ENCODE measurements at regions not wholly inside any gene's neighbourhood (a gene's known extent, or its start where the extent isn't known, plus 50 kb on each side); places are given as distances from the start of the nearest gene placed in this dataset.
"Not testable (repeated sequence)": the region's sequence is repeated elsewhere in the genome, so short reads cannot be mapped to it uniquely, and the experiment has no call there.

- in situ Hi-C loops (cut with MboI; ENCODE audit: low sequenced_read_pairs) = no loop called here
Observed at GRCh38 chr2:175832866-175833265, 169.2 kb downstream of the LNPK start.

DNA sequence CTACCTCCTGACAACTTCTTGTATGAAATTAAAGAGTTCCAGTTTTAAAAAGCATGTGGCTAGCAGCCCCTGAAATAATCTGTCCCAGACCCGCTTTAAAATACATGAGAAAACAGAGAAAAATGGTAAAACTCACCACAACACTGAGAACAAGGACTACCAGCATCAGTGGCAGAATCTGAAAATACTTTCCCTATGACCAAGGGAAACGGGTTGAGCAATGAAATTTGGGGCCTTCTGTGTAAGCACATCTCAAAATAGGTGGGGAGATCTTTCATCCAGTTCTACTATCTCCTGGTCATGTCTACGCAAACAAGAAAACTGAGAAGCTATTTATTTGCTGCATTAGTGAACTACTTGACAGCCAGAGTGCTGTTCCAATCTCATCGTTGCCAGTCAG is 172.3 kb downstream of the LNPK start:
- in situ Hi-C loops (cut with MboI; ENCODE audit: low sequenced_read_pairs) = no loop called here

DNA sequence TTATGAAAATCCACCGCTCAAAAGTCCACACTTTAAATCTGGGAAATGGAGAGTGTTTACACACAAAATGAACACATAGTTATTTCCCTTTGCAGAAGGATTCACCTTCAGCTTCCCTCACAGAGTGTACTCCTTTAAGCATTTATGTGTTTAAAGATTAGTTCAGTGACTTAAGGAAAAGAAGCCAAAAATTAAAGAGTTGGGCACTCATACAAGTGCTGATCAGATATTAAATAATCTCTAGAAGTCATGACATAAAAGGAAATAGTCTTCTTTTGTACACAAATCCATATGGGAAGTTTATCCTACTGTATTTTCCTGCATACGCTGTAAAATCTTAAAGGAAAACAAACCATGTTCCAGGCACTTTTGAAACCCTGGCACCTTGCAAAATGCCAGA is 174.2 kb downstream of the LNPK start:
- in situ Hi-C loops (cut with MboI; ENCODE audit: low sequenced_read_pairs) = no loop called here

DNA sequence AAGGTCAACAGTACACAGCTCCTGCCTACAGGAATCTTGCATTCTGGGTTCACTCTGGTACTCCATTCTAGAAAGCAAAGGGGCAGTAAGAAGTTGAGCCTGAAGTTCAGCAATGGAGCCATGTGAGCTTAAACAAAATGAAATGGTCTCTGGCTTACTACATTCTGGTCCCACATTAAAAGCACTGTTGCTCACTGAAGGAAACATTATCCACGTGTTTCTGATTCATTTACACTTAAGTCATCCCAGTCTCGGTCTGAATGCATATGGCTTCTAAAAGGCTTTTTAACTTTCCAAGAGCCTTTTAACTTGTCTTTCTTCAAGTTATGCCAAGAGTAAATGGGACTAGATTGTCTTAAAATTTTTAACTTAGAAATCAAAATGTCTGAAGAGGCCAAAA is 177.8 kb downstream of the LNPK start:
- in situ Hi-C loops (cut with MboI; ENCODE audit: low sequenced_read_pairs) = no loop called here

DNA sequence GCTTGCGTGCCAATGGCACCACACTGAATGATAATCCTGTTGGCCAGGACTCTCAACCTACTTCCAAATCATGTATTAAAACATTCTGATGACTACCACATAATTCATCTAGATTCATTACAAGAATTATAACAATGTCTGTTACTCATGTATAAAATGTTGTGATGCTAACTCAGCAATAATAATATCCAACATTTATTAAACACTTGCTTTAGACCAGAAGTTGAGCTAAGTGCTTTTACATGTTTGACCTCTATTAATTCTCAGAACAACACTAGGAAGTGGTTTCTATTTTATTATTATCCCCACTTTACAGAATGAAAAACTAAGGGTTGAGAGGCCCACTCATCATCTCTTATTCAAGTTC is 178.4 kb downstream of the LNPK start:
- in situ Hi-C loops (cut with MboI; ENCODE audit: low sequenced_read_pairs) = no loop called here

- in situ Hi-C loops (cut with MboI; ENCODE audit: low sequenced_read_pairs) = no loop called here
Observed at GRCh38 chr2:175823002-175823706, 178.9 kb downstream of the LNPK start.

DNA sequence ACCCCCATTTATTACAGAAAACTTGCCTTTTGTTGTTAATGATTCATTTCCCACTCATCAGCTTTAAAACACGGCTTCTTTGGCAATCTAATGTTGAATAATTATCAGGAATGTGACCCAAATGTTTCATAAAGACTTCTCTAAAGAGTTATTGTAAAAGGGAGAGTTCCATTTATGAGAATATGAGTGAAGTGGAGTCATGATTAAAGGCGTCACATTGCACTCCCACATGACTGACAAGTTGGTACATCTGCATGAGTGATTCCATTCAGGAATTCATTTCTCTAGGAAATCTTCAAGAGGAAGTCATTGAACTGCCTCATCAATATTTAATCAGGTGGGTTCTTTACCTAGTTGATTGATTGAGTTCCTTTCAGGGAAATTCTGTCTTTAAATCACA is 184.8 kb downstream of the LNPK start:
- in situ Hi-C loops (cut with MboI; ENCODE audit: low sequenced_read_pairs) = no loop called here

DNA sequence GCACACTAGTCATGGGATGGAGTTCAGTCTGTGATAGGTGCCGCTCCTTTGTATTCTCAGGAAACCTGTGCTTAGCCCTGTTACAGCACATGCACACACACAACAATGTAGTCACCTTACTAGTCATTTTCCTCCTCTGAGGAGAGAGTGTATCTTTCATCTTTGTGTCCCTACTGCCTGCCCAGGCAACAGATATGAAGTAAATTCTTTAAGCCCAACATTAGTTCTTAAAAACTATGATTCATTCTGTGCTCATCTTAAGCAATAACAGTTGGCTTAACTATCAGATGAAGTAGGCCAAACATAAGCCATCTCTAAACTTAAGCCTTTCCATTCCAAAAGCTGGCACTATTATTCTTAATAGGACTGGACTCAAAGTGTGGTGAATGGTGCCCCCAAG is 186.5 kb downstream of the LNPK start:
- in situ Hi-C loops (cut with MboI; ENCODE audit: low sequenced_read_pairs) = no loop called here

DNA sequence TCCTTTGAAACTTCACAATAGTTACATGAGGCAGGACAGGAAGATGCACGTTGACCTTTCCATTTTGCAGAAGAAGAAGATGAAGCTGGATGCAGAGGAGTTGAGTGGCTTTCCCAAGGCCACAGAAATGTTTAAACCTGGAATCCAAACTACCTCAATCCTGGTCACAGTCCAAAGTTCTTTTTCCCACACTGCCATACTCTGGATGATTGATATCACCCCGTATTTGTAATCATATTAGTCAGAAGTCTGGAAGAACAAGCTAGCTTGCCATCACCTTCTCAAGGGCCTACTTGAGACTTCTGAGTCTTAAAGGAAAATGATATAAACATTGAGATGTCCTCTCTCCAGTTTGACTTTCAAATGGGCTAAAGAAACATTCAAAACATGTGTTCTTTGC is 190.1 kb downstream of the LNPK start:
- in situ Hi-C loops (cut with MboI; ENCODE audit: low sequenced_read_pairs) = no loop called here

- in situ Hi-C loops (cut with MboI; ENCODE audit: low sequenced_read_pairs) = no loop called here
Observed at GRCh38 chr2:175808858-175809257, 193.2 kb downstream of the LNPK start.

DNA sequence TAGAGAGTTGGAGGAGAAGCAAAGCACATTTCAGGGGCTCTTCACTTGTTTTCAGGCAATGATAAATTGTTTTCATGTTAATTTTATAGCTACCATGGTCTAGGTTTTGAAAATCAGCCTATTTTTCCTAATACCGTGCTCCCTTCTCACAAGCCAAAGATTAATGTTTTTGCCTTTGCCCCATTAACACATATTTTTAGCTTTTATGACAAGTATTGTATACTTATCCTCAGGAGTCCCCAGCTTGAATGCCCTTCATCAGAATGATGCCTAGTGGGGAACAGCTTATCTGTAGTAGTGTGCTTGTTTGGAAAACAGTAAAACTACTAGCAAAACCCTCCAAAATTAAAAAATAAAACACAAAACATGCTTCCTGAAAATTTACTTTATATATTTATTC is 194.0 kb downstream of the LNPK start:
- in situ Hi-C loops (cut with MboI; ENCODE audit: low sequenced_read_pairs) = no loop called here

DNA sequence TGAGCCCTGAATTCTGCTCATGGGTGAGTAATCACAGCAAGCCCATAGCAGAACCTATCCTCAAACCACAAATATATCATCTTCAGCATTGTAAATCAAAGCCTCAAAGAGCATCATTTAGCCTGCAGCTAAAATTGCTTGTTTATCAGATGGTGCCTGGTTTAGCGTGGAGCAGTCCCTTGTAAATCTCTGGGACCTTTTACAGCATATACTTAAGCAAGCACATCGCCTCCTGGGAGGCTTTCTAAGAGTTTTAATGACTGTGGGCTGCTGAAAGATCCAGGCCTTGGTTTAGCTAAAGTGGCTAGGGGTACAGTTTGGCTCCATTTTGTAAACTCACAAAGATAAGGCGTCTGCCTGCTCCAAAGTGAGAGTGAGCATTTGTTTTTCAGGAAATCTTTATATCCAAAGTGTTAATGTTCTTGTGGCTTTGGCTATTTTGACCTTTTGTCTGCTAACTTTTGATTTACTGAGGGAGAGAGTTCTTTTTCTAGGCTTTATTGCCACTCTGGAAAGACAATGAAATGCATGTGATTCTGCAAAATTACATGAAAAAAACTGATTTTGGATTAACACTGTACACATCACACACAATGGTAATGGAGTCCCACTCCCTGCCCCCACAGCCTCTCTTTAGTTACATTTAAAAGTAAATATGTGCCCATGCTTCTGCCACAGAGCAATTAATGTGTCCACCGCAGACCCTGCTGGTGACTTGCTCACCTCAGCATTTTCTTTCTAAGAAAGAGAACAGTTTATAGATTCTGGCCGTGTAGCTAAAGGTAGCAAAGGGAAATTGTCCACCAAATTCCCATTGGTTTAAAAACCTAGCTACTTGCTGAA is 194.8 kb downstream of the LNPK start:
- in situ Hi-C loops (cut with MboI; ENCODE audit: low sequenced_read_pairs) = no loop called here

DNA sequence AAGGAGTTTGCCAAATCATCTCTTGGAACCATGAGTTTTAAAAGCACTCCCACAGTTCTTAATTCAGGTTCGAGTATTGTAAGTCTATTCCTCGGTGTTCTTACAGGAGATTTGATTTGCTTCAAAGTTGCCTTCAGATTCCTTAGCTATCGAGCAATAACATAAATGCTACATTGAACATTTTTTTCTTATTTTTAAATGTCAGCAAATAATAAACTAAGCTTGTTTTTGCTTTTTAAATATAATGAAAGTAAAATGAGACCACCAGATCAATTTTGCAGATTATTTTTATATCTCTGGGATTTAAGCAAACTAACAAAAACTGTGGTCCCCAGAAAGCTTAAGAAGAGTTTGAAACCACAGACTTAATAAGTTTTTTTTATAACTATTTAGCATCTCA is 195.5 kb downstream of the LNPK start:
- in situ Hi-C loops (cut with MboI; ENCODE audit: low sequenced_read_pairs) = no loop called here

- in situ Hi-C loops (cut with MboI; ENCODE audit: low sequenced_read_pairs) = no loop called here
Observed at GRCh38 chr2:175806125-175806490, 196.0 kb downstream of the LNPK start.

DNA sequence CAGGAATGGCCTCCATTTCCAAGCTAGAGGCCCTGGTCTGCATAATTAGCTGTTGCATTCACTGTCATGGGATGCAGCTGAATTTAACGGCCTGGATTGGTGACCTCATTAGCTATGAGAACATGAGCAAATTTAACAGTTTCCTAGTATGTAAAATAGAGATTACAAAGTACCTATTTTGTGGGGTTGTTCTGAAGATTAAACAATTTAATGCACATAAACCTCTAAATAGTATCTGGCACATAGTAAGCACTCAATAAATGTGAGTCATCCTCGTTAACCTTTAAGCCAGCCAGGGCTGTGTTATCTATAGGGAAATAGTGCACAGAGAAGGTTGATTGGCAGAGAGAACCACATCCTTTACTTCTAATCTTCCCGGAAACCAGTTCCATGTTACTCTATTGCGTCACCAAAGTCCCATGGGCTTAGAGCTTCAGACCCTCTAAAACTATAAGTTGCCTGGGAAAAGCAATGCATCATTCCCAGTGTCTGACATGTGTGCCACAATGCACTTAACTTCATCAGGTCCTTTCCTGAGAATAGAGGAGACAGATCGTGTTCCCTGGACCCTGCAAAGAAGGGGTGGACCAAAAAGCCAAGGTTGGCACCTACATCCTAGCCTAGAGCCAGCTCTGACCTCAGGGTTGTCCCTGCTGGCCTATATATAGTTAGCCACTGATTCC is 196.5 kb downstream of the LNPK start:
- in situ Hi-C loops (cut with MboI; ENCODE audit: low sequenced_read_pairs) = no loop called here

- in situ Hi-C loops (cut with MboI; ENCODE audit: low sequenced_read_pairs) = no loop called here
Observed at GRCh38 chr2:175804122-175804521, 197.9 kb downstream of the LNPK start.

DNA sequence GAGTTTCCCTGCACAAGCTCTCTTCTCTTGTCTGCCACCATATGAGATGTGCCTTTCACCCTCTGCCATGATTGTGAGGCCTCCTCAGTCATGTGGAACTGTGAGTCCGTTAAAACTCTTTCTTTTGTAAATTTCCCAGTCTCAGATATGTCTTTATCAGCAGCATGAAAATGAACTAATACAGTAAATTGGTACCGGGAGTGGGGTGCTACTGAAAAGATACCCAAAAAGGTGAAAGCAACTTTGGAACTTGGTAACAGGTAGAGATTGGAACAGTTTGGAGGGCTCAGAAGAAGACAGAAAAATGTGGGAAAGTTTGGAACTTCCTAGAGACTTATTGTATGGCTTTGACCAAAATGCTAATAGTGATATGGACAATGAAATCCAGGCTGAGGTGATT is 205.6 kb downstream of the LNPK start:
- in situ Hi-C loops (cut with MboI; ENCODE audit: low sequenced_read_pairs) = not testable (repeated sequence)

DNA sequence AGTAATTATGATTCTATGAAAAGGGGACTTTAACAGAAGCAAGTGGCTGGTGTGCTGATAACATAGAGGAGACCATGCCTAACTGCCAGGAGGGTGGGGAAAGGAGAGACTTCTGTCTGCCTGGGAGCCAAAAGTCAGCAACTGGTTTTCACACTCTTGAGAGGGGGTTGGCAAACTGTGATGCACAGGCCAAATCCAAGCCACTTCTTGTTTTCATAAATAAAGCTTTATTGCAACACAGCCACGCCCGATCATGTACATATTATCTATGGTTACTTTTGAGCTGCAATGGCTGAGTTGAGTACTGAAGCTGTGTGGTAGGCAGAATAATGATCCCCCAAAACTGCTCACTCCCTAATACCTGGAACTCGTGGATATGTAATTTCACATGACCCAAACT is 208.4 kb downstream of the LNPK start:
- in situ Hi-C loops (cut with MboI; ENCODE audit: low sequenced_read_pairs) = no loop called here

DNA sequence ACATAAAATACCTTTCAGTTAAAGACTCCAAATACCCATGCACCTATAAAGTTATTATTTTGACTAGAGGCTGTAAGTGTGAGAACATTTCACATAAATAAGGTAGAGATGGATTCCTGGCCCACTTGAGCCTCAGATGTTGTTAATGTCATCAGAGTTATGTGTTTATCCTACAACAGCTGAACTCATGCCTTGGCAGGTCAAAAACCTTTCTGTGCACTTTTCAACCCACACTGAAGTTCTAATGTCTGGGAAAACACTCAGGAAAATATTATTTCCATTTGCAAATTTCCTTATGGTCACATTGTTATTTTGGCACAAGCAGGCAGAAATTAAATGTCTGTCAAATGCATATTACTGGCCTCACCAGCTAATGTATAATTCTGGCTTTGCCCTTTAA is 209.2 kb downstream of the LNPK start:
- in situ Hi-C loops (cut with MboI; ENCODE audit: low sequenced_read_pairs) = no loop called here

- in situ Hi-C loops (cut with MboI; ENCODE audit: low sequenced_read_pairs) = no loop called here
Observed at GRCh38 chr2:175792199-175792598, 209.9 kb downstream of the LNPK start.

- in situ Hi-C loops (cut with MboI; ENCODE audit: low sequenced_read_pairs) = no loop called here
Observed at GRCh38 chr2:175786471-175787124, 215.5 kb downstream of the LNPK start.

DNA sequence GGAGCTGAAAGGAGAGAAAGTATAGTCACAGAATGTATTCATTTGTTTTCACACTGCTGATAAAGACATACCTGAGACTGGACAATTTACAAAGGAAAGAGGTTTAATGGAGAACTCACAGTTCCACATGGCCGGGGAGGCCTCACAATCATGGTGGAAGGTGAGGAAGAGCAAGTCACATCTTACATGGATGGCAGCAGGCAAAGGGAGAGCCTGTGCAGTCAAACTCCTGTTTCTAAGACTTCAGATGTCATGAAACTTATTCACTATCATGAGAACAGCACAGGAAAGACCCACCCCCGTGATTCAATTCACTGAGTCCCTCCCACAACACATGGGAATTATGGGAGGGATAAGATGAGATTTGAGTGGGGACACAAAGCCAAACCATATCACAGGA is 224.7 kb downstream of the LNPK start:
- in situ Hi-C loops (cut with MboI; ENCODE audit: low sequenced_read_pairs) = not testable (repeated sequence)
